ENCODE measurements at regions not wholly inside any gene's neighbourhood (a gene's known extent, or its start where the extent isn't known, plus 50 kb on each side); places are given as distances from the start of the nearest gene placed in this dataset.

DNA sequence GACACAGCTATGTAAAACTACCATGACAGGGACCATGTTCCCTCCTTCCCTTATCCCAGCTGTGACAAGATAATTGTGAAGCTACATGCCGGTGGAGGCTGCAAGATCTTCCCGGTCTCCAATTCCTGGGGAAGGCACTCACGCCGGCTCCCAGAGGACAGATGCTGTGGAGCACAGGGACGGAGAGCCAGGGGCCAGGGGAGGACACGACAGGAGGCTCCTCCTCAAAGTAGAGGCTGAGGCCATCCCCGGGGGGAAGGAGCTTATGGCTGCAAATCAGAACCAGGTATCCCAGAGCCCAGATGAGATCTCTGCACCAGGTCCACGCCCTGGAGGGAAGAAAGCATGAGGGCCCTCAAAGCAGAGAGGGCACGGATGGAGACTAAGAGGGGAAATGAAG is 286.2 kb downstream of the TCERG1L start:
- TF ChIP-seq GATA2 (IDR thresholded peaks at IDR 0.05; ENCODE audit: low read depth, low read length) (no peak), GATA3 (IDR thresholded peaks at IDR 0.05; ENCODE audit: low read depth, low read length) (no peak)

Data from SH-SY5Y (cell line).